ENCODE measurements at regions not wholly inside any gene's neighbourhood (a gene's known extent, or its start where the extent isn't known, plus 50 kb on each side); places are given as distances from the start of the nearest gene placed in this dataset.
"Not testable (repeated sequence)": the region's sequence is repeated elsewhere in the genome, so short reads cannot be mapped to it uniquely, and the experiment has no call there.

- no peak for DNase-seq (ENCODE audit: low spot score)
Observed at GRCh38 chr17:70523426-70523825, 354.1 kb downstream of the KCNJ2 start.

GRCh38 chr17:70525035-70525434 lies 355.7 kb downstream of the KCNJ2 start:
- DNase-seq (ENCODE audit: low spot score), result not testable (repeated sequence)

GRCh38 chr17:70525961-70526360 lies 356.6 kb downstream of the KCNJ2 start:
- DNase-seq (ENCODE audit: low spot score), result no peak

- no peak for DNase-seq (ENCODE audit: low spot score)
Observed at GRCh38 chr17:70527364-70527888, 358.1 kb downstream of the KCNJ2 start.

- DNase-seq (ENCODE audit: low spot score), result no peak
Observed at GRCh38 chr17:70533427-70533826, 364.1 kb downstream of the KCNJ2 start.

- DNase-seq (ENCODE audit: low spot score), result no peak
Observed at GRCh38 chr17:70535986-70536385, 366.7 kb downstream of the KCNJ2 start.

GRCh38 chr17:70539132-70539924 lies 370.0 kb downstream of the KCNJ2 start:
- DNase-seq (ENCODE audit: low spot score), result no peak

- no peak for DNase-seq (ENCODE audit: low spot score)
Observed at GRCh38 chr17:70542876-70543275, 373.5 kb downstream of the KCNJ2 start.

GRCh38 chr17:70544317-70544716 lies 375.0 kb downstream of the KCNJ2 start:
- no peak for DNase-seq (ENCODE audit: low spot score)

GRCh38 chr17:70552230-70552981 lies 383.1 kb downstream of the KCNJ2 start:
- DNase-seq (ENCODE audit: low spot score), result no peak

- DNase-seq (ENCODE audit: low spot score), result no peak
Observed at GRCh38 chr17:70552982-70553334, 383.6 kb downstream of the KCNJ2 start.

- no peak for DNase-seq (ENCODE audit: low spot score)
Observed at GRCh38 chr17:70555723-70556122, 386.4 kb downstream of the KCNJ2 start.

- DNase-seq (ENCODE audit: low spot score), result no peak
Observed at GRCh38 chr17:70558821-70559220, 389.5 kb downstream of the KCNJ2 start.

GRCh38 chr17:70560471-70560870 lies 391.1 kb downstream of the KCNJ2 start:
- no peak for DNase-seq (ENCODE audit: low spot score)

GRCh38 chr17:70562137-70562536 lies 392.8 kb downstream of the KCNJ2 start:
- DNase-seq (ENCODE audit: low spot score), result no peak

- DNase-seq (ENCODE audit: low spot score), result no peak
Observed at GRCh38 chr17:70563281-70563820, 394.0 kb downstream of the KCNJ2 start.

GRCh38 chr17:70564006-70564620 lies 394.8 kb downstream of the KCNJ2 start:
- DNase-seq (ENCODE audit: low spot score), result no peak

GRCh38 chr17:70569128-70569527 lies 399.8 kb downstream of the KCNJ2 start:
- DNase-seq (ENCODE audit: low spot score), result no peak

- DNase-seq (ENCODE audit: low spot score), result no peak
Observed at GRCh38 chr17:70577456-70577855, 408.1 kb downstream of the KCNJ2 start.

GRCh38 chr17:70581459-70581858 lies 412.1 kb downstream of the KCNJ2 start:
- DNase-seq (ENCODE audit: low spot score), result no peak

GRCh38 chr17:70582777-70583176 lies 413.4 kb downstream of the KCNJ2 start:
- DNase-seq (ENCODE audit: low spot score), result no peak

- no peak for DNase-seq (ENCODE audit: low spot score)
Observed at GRCh38 chr17:70584255-70584654, 414.9 kb downstream of the KCNJ2 start.

- no peak for DNase-seq (ENCODE audit: low spot score)
Observed at GRCh38 chr17:70588003-70588402, 418.7 kb downstream of the KCNJ2 start.

Data from hematopoietic multipotent progenitor cell treated with erythropoietin and hydrocortisone succinate and interleukin-3 and kit ligand, for 15 days (in vitro differentiated cells).